Breast epithelium (tissue), 4 donors: ENCODE measurements at regions not wholly inside any gene's neighbourhood (a gene's known extent, or its start where the extent isn't known, plus 50 kb on each side); places are given as distances from the start of the nearest gene placed in this dataset.
"Not testable (repeated sequence)": the region's sequence is repeated elsewhere in the genome, so short reads cannot be mapped to it uniquely, and the experiment has no call there.

Experiments used
- DNase-seq, 2 donors: peaks; one replicate each; pipeline ENCODE4 v3.0.0-alpha.2; 2019; ENCODE audit warnings: low spot score in 2 of 2
- H3K27ac ChIP-seq, 2 donors: fragments of 200-600 bp; sonication (generic) in 1 of 2; one replicate each; pipeline ENCODE4 v1.5.1; 2016 to 2019; ENCODE audit warnings: mild to moderate bottlenecking in 1 of 2
- H3K27me3 ChIP-seq, 2 donors: fragments of 200-600 bp; sonication (generic) in 1 of 2; one replicate each; pipeline versions ENCODE4 v1.5.1 to v1.6.0; 2017 to 2019; ENCODE audit warnings: control low read depth in 1 of 2, mild to moderate bottlenecking in 1 of 2
- H3K36me3 ChIP-seq: fragments of 200-600 bp; one replicate; pipeline ENCODE4 v1.5.1; 2019
- H3K4me1 ChIP-seq, 2 donors: fragments of 200-600 bp; sonication (generic); one replicate each; pipeline ENCODE4 v1.5.1; 2016 to 2019; ENCODE audit warnings: control low read depth in 1 of 2
- H3K4me3 ChIP-seq, 3 donors: fragments of 200-600 bp; sonication (generic); 1 replicate in 2 of 3; 2 replicates in 1 of 3; pipeline ENCODE4 v1.5.1; 2016 to 2019; ENCODE audit warnings: mild to moderate bottlenecking in 3 of 3, moderate library complexity in 2 of 3
- H3K9me3 ChIP-seq, 2 donors: fragments of 200-600 bp; sonication (generic) in 1 of 2; one replicate each; pipeline ENCODE4 v1.5.1; 2016 to 2019; ENCODE audit warnings: control low read depth in 1 of 2
- CTCF ChIP-seq, 3 donors: fragments of 450-650 bp; IDR thresholded peaks; one replicate each; pipeline ENCODE4 v1.5.1; 2016 to 2017; ENCODE audit warnings: antibody characterized with exemption in 3 of 3, mild to moderate bottlenecking in 3 of 3, moderate library complexity in 3 of 3
- POLR2A ChIP-seq: fragments of 450-650 bp; IDR thresholded peaks from one replicate; pipeline ENCODE4 v1.6.1; 2016; ENCODE audit warnings: antibody characterized with exemption, mild to moderate bottlenecking, moderate library complexity
- POLR2AphosphoS5 ChIP-seq, 3 donors: sonication (generic); formaldehyde crosslinking; IDR thresholded peaks; one replicate each; pipeline ENCODE4 v1.6.1; 2017; ENCODE audit warnings: antibody characterized with exemption in 3 of 3
- intact Hi-C: fragments of 100-400 bp; cut with DNase I; formaldehyde crosslinking; loops from one replicate; pipeline ENCODE4 v1.15.1; 2023; ENCODE audit warnings: low total_unique reads

- Histone ChIP-seq H3K27ac (no peak overlapping the region), H3K36me3 (no peaks in the 10 kb centered on the region), H3K9me3 (no peaks in the 10 kb centered on the region), H3K4me1 (no peaks in the 10 kb centered on the region), H3K27me3 (no peaks in the 10 kb centered on the region), H3K4me3 (no peak overlapping the region)
- intact Hi-C loops = no loop called here
- DNase-seq = no peak
- no peak for TF ChIP-seq POLR2AphosphoS5 (IDR thresholded peaks at IDR 0.05)
- TF ChIP-seq CTCF (IDR thresholded peaks at IDR 0.05) = no peak
- no peak for TF ChIP-seq POLR2A
Measured at GRCh38 chr1:241432241-241432640, 75.2 kb upstream of the RGS7 start.

- H3K27ac ChIP-seq, H3K4me3 ChIP-seq, H3K4me1 ChIP-seq, H3K9me3 ChIP-seq, DNase-seq, intact Hi-C loops, H3K36me3 ChIP-seq: not testable (repeated sequence)
- peaks cover 0 to 18% of the 10 kb centered on the region in 2 donors for H3K27me3 ChIP-seq
Measured at GRCh38 chr1:241425091-241425490, 68.1 kb upstream of the RGS7 start.

GRCh38 chr1:241424480-241424971 is 67.5 kb upstream of the RGS7 start:
- H3K4me1 ChIP-seq = no peaks in the 10 kb centered on the region
- H3K27me3 ChIP-seq = peaks cover 0 to 18% of the 10 kb centered on the region in 2 donors
- DNase-seq = no peak
- no peak overlapping the region for H3K27ac ChIP-seq
- no peaks in the 10 kb centered on the region for H3K9me3 ChIP-seq
- intact Hi-C loops = no loop called here
- peak overlapping the region; percentile 41 to 67 (median 47) for H3K4me3 ChIP-seq
- no peaks in the 10 kb centered on the region for H3K36me3 ChIP-seq
- no peak for TF ChIP-seq POLR2AphosphoS5 (IDR thresholded peaks at IDR 0.05)
- no peak for TF ChIP-seq POLR2A
- TF ChIP-seq CTCF (IDR thresholded peaks at IDR 0.05) = no peak

GRCh38 chr1:241423541-241424479 is 66.8 kb upstream of the RGS7 start:
- Histone ChIP-seq H3K4me3 (peak overlapping the region; percentile 41 to 67 (median 47)), H3K9me3 (no peaks in the 10 kb centered on the region), H3K27me3 (peaks cover 0 to 18% of the 10 kb centered on the region in 2 donors), H3K4me1 (no peaks in the 10 kb centered on the region), H3K36me3 (no peaks in the 10 kb centered on the region), H3K27ac (no peak overlapping the region)
- TF ChIP-seq POLR2A (no peak), CTCF (IDR thresholded peaks at IDR 0.05) (no peak), POLR2AphosphoS5 (IDR thresholded peaks at IDR 0.05) (no peak)
- DNase-seq = no peak
- intact Hi-C loops = no loop called here

- TF ChIP-seq POLR2AphosphoS5 (IDR thresholded peaks at IDR 0.05) = no peak
- no peak for TF ChIP-seq CTCF (IDR thresholded peaks at IDR 0.05)
- TF ChIP-seq POLR2A = no peak
- Histone ChIP-seq H3K36me3 (no peaks in the 10 kb centered on the region), H3K27me3 (peaks cover 0 to 18% of the 10 kb centered on the region in 2 donors), H3K4me3 (no peak overlapping the region), H3K27ac (no peak overlapping the region), H3K4me1 (no peaks in the 10 kb centered on the region), H3K9me3 (no peaks in the 10 kb centered on the region)
- no peak for DNase-seq
- intact Hi-C loops = no loop called here
Measured at GRCh38 chr1:241422470-241422869, 65.5 kb upstream of the RGS7 start.
